Neural progenitor cell (in vitro differentiated cells): ENCODE measurements at regions not wholly inside any gene's neighbourhood (a gene's known extent, or its start where the extent isn't known, plus 50 kb on each side); places are given as distances from the start of the nearest gene placed in this dataset.

Experiments
- CTCF ChIP-seq: fragments of 200-600 bp; sonication (generic); IDR thresholded peaks from 2 replicates; pipeline ENCODE4 v1.5.1; 2017; ENCODE audit warnings: antibody characterized with exemption, mild to moderate bottlenecking
- EZH2 ChIP-seq: fragments of 200-600 bp; sonication (generic); IDR thresholded peaks from 2 replicates; pipeline ENCODE4 v1.6.1; 2017; ENCODE audit warnings: antibody characterized with exemption, mild to moderate bottlenecking, moderate library complexity

- no peak for TF ChIP-seq CTCF
- TF ChIP-seq EZH2: no peak
Measured at GRCh38 chr2:145260674-145261073, 740.8 kb upstream of the ZEB2 start.
